ENCODE measurements at regions not wholly inside any gene's neighbourhood (a gene's known extent, or its start where the extent isn't known, plus 50 kb on each side); places are given as distances from the start of the nearest gene placed in this dataset.

DNA sequence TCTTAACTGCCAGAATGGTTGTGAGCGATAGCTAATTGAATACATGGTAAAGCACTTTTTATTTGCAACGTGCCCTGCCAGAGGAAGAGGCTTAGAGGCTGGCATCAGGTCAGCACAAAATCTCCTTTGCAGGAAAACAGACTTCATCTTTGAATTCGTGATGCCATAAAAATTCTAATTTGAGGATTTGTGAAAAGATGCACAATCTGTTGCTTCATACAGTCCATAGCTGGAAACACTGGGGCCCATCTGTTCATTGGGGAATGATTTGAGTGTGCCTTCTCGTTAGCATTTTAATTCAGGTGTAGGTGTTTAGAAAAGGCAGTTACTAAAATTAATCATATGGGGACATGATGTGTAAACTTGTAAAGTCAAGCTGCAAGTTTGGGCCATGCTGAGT lies 876.0 kb downstream of the SLC4A3 start:
- TF ChIP-seq, protein P1, sequence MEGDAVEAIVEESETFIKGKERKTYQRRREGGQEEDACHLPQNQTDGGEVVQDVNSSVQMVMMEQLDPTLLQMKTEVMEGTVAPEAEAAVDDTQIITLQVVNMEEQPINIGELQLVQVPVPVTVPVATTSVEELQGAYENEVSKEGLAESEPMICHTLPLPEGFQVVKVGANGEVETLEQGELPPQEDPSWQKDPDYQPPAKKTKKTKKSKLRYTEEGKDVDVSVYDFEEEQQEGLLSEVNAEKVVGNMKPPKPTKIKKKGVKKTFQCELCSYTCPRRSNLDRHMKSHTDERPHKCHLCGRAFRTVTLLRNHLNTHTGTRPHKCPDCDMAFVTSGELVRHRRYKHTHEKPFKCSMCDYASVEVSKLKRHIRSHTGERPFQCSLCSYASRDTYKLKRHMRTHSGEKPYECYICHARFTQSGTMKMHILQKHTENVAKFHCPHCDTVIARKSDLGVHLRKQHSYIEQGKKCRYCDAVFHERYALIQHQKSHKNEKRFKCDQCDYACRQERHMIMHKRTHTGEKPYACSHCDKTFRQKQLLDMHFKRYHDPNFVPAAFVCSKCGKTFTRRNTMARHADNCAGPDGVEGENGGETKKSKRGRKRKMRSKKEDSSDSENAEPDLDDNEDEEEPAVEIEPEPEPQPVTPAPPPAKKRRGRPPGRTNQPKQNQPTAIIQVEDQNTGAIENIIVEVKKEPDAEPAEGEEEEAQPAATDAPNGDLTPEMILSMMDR (IDR thresholded peaks at IDR 0.05; ENCODE audit: poor library complexity, severe bottlenecking) = no peak
- TF ChIP-seq TAF1 (IDR thresholded peaks at IDR 0.05; ENCODE audit: low read depth) (no peak), RAD21 (conservative IDR thresholded peaks at IDR 0.05) (no peak), POLR2AphosphoS5 (IDR thresholded peaks at IDR 0.05) (no peak)
- TF ChIP-seq, protein P2, sequence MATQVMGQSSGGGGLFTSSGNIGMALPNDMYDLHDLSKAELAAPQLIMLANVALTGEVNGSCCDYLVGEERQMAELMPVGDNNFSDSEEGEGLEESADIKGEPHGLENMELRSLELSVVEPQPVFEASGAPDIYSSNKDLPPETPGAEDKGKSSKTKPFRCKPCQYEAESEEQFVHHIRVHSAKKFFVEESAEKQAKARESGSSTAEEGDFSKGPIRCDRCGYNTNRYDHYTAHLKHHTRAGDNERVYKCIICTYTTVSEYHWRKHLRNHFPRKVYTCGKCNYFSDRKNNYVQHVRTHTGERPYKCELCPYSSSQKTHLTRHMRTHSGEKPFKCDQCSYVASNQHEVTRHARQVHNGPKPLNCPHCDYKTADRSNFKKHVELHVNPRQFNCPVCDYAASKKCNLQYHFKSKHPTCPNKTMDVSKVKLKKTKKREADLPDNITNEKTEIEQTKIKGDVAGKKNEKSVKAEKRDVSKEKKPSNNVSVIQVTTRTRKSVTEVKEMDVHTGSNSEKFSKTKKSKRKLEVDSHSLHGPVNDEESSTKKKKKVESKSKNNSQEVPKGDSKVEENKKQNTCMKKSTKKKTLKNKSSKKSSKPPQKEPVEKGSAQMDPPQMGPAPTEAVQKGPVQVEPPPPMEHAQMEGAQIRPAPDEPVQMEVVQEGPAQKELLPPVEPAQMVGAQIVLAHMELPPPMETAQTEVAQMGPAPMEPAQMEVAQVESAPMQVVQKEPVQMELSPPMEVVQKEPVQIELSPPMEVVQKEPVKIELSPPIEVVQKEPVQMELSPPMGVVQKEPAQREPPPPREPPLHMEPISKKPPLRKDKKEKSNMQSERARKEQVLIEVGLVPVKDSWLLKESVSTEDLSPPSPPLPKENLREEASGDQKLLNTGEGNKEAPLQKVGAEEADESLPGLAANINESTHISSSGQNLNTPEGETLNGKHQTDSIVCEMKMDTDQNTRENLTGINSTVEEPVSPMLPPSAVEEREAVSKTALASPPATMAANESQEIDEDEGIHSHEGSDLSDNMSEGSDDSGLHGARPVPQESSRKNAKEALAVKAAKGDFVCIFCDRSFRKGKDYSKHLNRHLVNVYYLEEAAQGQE (IDR thresholded peaks at IDR 0.05; ENCODE audit: borderline replicate concordance) = no peak
